ENCODE measurements at regions not wholly inside any gene's neighbourhood (a gene's known extent, or its start where the extent isn't known, plus 50 kb on each side); places are given as distances from the start of the nearest gene placed in this dataset.

GRCh38 chr9:31471010-31471409 is 913.4 kb upstream of the ACO1 start:
- Histone ChIP-seq H3K27me3 (replicated peaks in 1 of 4; ENCODE audit: control insufficient read depth in 3 of 4, extremely low read depth in 1 of 4, insufficient read depth in 3 of 4, low read length in 3 of 4) (no peaks in the 10 kb centered on the region), H3K4me1 (replicated peaks in 1 of 4; ENCODE audit: control insufficient read depth in 3 of 4, insufficient read depth in 4 of 4, low read length in 3 of 4) (no peaks in the 10 kb centered on the region), H4K8ac (ENCODE audit: extremely low read depth, insufficient read depth, low read length) (no peak overlapping the region), H2AK5ac (ENCODE audit: low read depth, low read length) (no peak overlapping the region; the same call in 1 of the 2 replicates), H3K14ac (ENCODE audit: insufficient read length) (no peak overlapping the region), H3K4me3 (ENCODE audit: extremely low read depth in 1 of 4, insufficient read depth in 2 of 4, low read depth in 3 of 4, low read length in 4 of 4) (no peak overlapping the region), H3K4me2 (ENCODE audit: insufficient read depth in 1 of 2, low read depth in 2 of 2, low read length in 2 of 2) (no peak overlapping the region), H2BK120ac (replicated peaks; ENCODE audit: low read depth, low read length) (no peak overlapping the region), H2BK12ac (ENCODE audit: low read depth, low read length) (no peak overlapping the region), H3K9me3 (ENCODE audit: insufficient read depth in 2 of 2, low read depth in 1 of 2, low read length in 1 of 2) (no peaks in the 10 kb centered on the region), H3K56ac (replicated peaks; ENCODE audit: insufficient read length, low read depth, low read length) (no peak overlapping the region), H3K23ac (ENCODE audit: insufficient read length) (no peak overlapping the region), H3K79me2 (ENCODE audit: control insufficient read depth in 1 of 2, insufficient read depth in 2 of 2, low read length in 2 of 2) (no peaks in the 10 kb centered on the region), H3K18ac (ENCODE audit: extremely low read depth, low read length) (no peak overlapping the region), H2BK15ac (ENCODE audit: low read length) (no peak overlapping the region; the same call in 1 of the 2 replicates), H4K20me1 (replicated peaks in 1 of 2; ENCODE audit: control insufficient read depth in 1 of 2, insufficient read depth in 2 of 2, low read length in 2 of 2) (no peaks in the 10 kb centered on the region), H3K27ac (ENCODE audit: low read depth, low read length) (no peak overlapping the region), H3K4ac (replicated peaks; ENCODE audit: insufficient read length, low read depth, low read length) (no peak overlapping the region), H2AFZ (ENCODE audit: low read length) (no peak overlapping the region; the same call in 1 of the 2 replicates), H3K79me1 (ENCODE audit: low read depth, low read length) (no peaks in the 10 kb centered on the region), H4K91ac (replicated peaks; ENCODE audit: insufficient read length, low read length) (no peak overlapping the region), H3K36me3 (ENCODE audit: control insufficient read depth in 2 of 4, insufficient read depth in 4 of 4, low read length in 3 of 4) (no peaks in the 10 kb centered on the region), H2BK20ac (ENCODE audit: low read length) (no peak overlapping the region), H4K5ac (ENCODE audit: insufficient read length, low read depth, low read length) (no peak overlapping the region), H2BK5ac (ENCODE audit: low read depth, low read length) (no peak overlapping the region), H3K9ac (replicated peaks in 1 of 4; ENCODE audit: extremely low read depth in 1 of 4, low read depth in 3 of 4, low read length in 3 of 4) (no peak overlapping the region), H3K23me2 (ENCODE audit: low read depth, low read length) (no peaks in the 10 kb centered on the region)
- ChIA-PET POLR2A (ENCODE audit: partially characterized antibody) (no interaction called here), CTCF (ENCODE audit: partially characterized antibody) (interaction anchor here (0.7 kb wide), 1 partner anchor 1241 kb away, joined by 4 read pairs; no protein-coding TSS in a partner anchor)
- no peak for FAIRE-seq
- WGBS, 2 experiments (ENCODE audit: extremely low coverage in 1 of 2, insufficient coverage in 1 of 2, insufficient read length in 1 of 2, insufficient replicate concordance in 2 of 2, low coverage in 1 of 2, low lambda C conversion rate in 2 of 2, missing lambda C conversion rate in 1 of 2), result 93 to 100% methylated on average over 1 to 7 of the region's 7 CpGs
- DNase-seq (ENCODE audit: low read depth in 1 of 2, low spot score in 2 of 2), result no peak
- no peak for TF ChIP-seq EZH2 (IDR thresholded peaks at IDR 0.05; ENCODE audit: low read depth, low read length, severe bottlenecking)
- TF ChIP-seq MAFK (IDR thresholded peaks at IDR 0.05; ENCODE audit: low read depth, low read length), result no peak
- TF ChIP-seq CEBPB (IDR thresholded peaks at IDR 0.05; ENCODE audit: low read depth, low read length), result no peak
- no peak for TF ChIP-seq FOSL1 (IDR thresholded peaks at IDR 0.05; ENCODE audit: insufficient read depth, low read depth, low read length)
- TF ChIP-seq POLR2A (IDR thresholded peaks at IDR 0.05; ENCODE audit: control extremely low read depth in 1 of 2, low read depth in 2 of 2, low read length in 2 of 2), result no peak
- TF ChIP-seq ATF2 (IDR thresholded peaks at IDR 0.05; ENCODE audit: low read length), result no peak
- TF ChIP-seq JUN (IDR thresholded peaks at IDR 0.05; ENCODE audit: low read depth, low read length), result no peak
- no peak for TF ChIP-seq TBP (IDR thresholded peaks at IDR 0.05; ENCODE audit: low read depth, low read length)
- no peak for TF ChIP-seq EP300 (IDR thresholded peaks at IDR 0.05; ENCODE audit: borderline replicate concordance in 1 of 2, low read depth in 2 of 2, low read length in 2 of 2)
- no peak for TF ChIP-seq USF2 (IDR thresholded peaks at IDR 0.05; ENCODE audit: low read length)
- TF ChIP-seq JUND (IDR thresholded peaks at IDR 0.05; ENCODE audit: low read length), result no peak
- TF ChIP-seq CBX5 (IDR thresholded peaks at IDR 0.05; ENCODE audit: low read depth, low read length), result no peak
- TF ChIP-seq ZNF274 (IDR thresholded peaks at IDR 0.05; ENCODE audit: borderline replicate concordance, extremely low read depth, low read length), result no peak
